Fibroblast of lung (primary cell): ENCODE measurements at regions not wholly inside any gene's neighbourhood (a gene's known extent, or its start where the extent isn't known, plus 50 kb on each side); places are given as distances from the start of the nearest gene placed in this dataset.

Experiments
- DNase-seq, 2 donors: peaks; one replicate each; pipeline versions ENCODE4 v3.0.0 to v3.0.0-alpha.2; 2010; ENCODE audit warnings: low read depth in 2 of 2
- H2AFZ ChIP-seq: 2 replicates; pipeline ENCODE4 v1.5.1; 2012; ENCODE audit warnings: low read length, control low read depth, inconsistent platforms
- H3K27ac ChIP-seq: 2 replicates; pipeline ENCODE4 v1.5.1; 2011; ENCODE audit warnings: low read length, control low read depth; ENCODE audit not compliant: insufficient read depth
- H3K27me3 ChIP-seq: 2 replicates; pipeline ENCODE4 v1.5.1; 2011; ENCODE audit warnings: mild to moderate bottlenecking, low read length; ENCODE audit not compliant: control insufficient read depth, insufficient read depth
- H3K36me3 ChIP-seq: 2 replicates; pipeline ENCODE4 v1.5.1; 2011; ENCODE audit warnings: low read length; ENCODE audit not compliant: control insufficient read depth, insufficient read depth
- H3K4me1 ChIP-seq: 2 replicates; pipeline ENCODE4 v1.5.1; 2011; ENCODE audit warnings: low read length; ENCODE audit not compliant: control insufficient read depth, insufficient read depth; ENCODE audit errors: extremely low read depth
- H3K4me2 ChIP-seq: 2 replicates; pipeline ENCODE4 v1.5.1; 2011; ENCODE audit warnings: low read length, control low read depth; ENCODE audit not compliant: insufficient read depth; ENCODE audit errors: extremely low read depth
- H3K4me3 ChIP-seq, 4 experiments: fragments of 200-600 bp in 1 of 4; sonication (generic) in 1 of 4; replicated peaks in 1 of 4; 2 replicates each; pipeline ENCODE4 v1.5.1; 2011 to 2016; ENCODE audit warnings: low read length in 4 of 4, low read depth in 3 of 4, mild to moderate bottlenecking in 3 of 4, control low read depth in 2 of 4, inconsistent platforms in 1 of 4, mixed read lengths in 1 of 4; ENCODE audit not compliant: insufficient read depth in 1 of 4; ENCODE audit errors: control extremely low read depth in 1 of 4
- H3K79me2 ChIP-seq: 2 replicates; pipeline ENCODE4 v1.5.1; 2012; ENCODE audit warnings: mild to moderate bottlenecking, low read length, inconsistent platforms; ENCODE audit not compliant: control insufficient read depth, insufficient read depth
- H3K9ac ChIP-seq: 2 replicates; pipeline ENCODE4 v1.5.1; 2011; ENCODE audit warnings: mild to moderate bottlenecking, low read length, control low read depth; ENCODE audit not compliant: insufficient read depth
- H3K9me3 ChIP-seq: 2 replicates; pipeline ENCODE4 v1.5.1; 2012; ENCODE audit warnings: low read depth, low read length; ENCODE audit not compliant: control insufficient read depth, insufficient read depth
- H4K20me1 ChIP-seq: 2 replicates; pipeline ENCODE4 v1.5.1; 2011; ENCODE audit warnings: low read length; ENCODE audit not compliant: control insufficient read depth, insufficient read depth; ENCODE audit errors: extremely low read depth
- EZH2 ChIP-seq: IDR thresholded peaks from 2 replicates; pipeline ENCODE4 v1.5.1; 2012; ENCODE audit warnings: low read length, control low read depth, mild to moderate bottlenecking; ENCODE audit errors: missing control alignments
- TF ChIP-seq, protein P1 (sequence below), 2 donors: IDR thresholded peaks in 1 of 2; conservative IDR thresholded peaks in 1 of 2; 1 replicate in 1 of 2; 2 replicates in 1 of 2; pipeline ENCODE4 v1.5.1; 2011 to 2012; ENCODE audit warnings: low read length in 2 of 2, control low read depth in 1 of 2, inconsistent platforms in 1 of 2, low read depth in 1 of 2, mild to moderate bottlenecking in 1 of 2

DNA sequence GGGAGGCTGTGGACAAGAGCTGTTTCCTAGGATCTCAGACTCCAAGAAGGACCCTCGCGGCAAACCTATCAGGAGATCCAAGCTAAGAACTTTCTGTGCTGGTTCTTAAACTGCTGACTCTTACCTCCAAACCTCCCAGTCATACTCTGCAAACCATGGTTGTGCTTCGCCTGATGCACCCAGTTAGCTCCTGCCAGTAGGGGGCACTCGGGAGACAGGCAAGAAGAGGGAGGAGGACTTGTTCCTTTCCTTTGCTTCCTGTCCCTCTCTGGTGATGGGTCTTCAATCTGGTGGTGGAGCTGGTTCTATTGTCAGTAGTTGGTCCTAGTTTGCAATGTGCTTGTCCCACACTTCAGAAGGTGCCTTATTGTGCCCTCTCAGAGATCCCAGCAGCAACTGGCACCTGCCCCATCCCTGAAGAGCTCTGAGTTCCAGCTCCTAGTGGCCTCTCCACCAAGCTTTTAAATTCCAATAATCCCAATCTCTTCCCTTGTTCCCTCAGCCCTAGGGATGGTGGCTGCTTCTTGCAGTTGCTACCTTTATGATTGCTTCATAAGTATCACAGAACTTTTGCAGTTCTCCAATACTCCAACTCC, 113.5 kb upstream of the RPL38 start:
- Histone ChIP-seq H3K9ac (no peak overlapping the region), H3K27me3 (no peaks in the 10 kb centered on the region), H3K4me3 (no peak overlapping the region), H2AFZ (no peak overlapping the region), H3K4me2 (no peak overlapping the region), H3K27ac (no peak overlapping the region), H4K20me1 (no peaks in the 10 kb centered on the region), H3K36me3 (no peaks in the 10 kb centered on the region), H3K9me3 (no peaks in the 10 kb centered on the region), H3K79me2 (no peaks in the 10 kb centered on the region), H3K4me1 (no peaks in the 10 kb centered on the region)
- peak; percentile 20 to 36 for DNase-seq
- TF ChIP-seq, protein P1, sequence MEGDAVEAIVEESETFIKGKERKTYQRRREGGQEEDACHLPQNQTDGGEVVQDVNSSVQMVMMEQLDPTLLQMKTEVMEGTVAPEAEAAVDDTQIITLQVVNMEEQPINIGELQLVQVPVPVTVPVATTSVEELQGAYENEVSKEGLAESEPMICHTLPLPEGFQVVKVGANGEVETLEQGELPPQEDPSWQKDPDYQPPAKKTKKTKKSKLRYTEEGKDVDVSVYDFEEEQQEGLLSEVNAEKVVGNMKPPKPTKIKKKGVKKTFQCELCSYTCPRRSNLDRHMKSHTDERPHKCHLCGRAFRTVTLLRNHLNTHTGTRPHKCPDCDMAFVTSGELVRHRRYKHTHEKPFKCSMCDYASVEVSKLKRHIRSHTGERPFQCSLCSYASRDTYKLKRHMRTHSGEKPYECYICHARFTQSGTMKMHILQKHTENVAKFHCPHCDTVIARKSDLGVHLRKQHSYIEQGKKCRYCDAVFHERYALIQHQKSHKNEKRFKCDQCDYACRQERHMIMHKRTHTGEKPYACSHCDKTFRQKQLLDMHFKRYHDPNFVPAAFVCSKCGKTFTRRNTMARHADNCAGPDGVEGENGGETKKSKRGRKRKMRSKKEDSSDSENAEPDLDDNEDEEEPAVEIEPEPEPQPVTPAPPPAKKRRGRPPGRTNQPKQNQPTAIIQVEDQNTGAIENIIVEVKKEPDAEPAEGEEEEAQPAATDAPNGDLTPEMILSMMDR (conservative IDR thresholded peaks at IDR 0.05 in 1 of 2, IDR thresholded peaks at IDR 0.05 in 1 of 2; ENCODE audit: low read depth in 1 of 2, low read length in 2 of 2): peak in 1 of 2 donors; percentile 64
- TF ChIP-seq EZH2: no peak

DNA sequence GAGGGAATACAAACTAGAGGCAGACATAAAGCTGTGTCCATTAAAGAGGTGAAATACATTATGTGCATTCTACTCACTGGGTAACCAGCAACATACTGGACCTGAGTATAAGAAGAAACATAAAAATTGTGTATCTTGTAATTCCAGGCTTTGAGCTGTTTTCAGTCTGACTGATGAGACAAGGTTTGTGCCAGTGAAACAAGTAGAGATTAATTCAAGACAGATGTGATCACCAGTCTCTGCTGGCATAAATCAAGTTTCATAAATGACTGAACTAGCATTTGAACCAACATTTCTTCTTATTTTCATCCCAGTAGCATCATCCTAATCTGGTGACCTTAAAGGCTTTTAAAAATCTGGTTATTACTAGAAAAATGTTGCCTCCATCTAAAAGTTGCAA, 108.8 kb upstream of the RPL38 start:
- Histone ChIP-seq H3K4me1 (no peaks in the 10 kb centered on the region), H3K9me3 (no peaks in the 10 kb centered on the region), H3K4me3 (no peak overlapping the region), H3K27me3 (no peaks in the 10 kb centered on the region), H2AFZ (no peak overlapping the region), H3K4me2 (no peak overlapping the region), H4K20me1 (no peaks in the 10 kb centered on the region), H3K27ac (no peak overlapping the region), H3K9ac (no peak overlapping the region), H3K36me3 (no peaks in the 10 kb centered on the region), H3K79me2 (no peaks in the 10 kb centered on the region)
- TF ChIP-seq, protein P1 (conservative IDR thresholded peaks at IDR 0.05 in 1 of 2, IDR thresholded peaks at IDR 0.05 in 1 of 2; ENCODE audit: low read depth in 1 of 2, low read length in 2 of 2): no peak
- TF ChIP-seq EZH2: no peak
- no peak for DNase-seq

DNA sequence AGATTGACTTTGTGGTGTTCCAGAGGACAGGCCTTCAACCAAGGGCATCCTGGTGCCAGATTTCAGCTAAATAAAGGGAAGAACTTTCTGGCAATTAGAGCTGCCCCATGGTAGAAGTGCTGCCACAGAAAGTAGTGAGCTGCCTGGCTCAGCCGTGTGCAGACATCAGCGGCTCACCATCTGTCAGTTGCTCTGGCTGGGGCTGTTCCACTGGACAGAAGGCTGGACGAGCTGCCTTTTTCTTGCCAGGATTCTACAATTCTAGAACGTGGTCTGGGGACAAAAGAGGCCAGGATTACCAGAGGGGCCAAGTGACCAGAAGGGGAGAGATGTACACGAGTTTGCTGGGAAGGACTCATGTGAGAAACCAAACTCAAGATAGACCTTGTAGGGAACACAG, 107.0 kb upstream of the RPL38 start:
- DNase-seq: no peak
- no peak for TF ChIP-seq EZH2
- TF ChIP-seq, protein P1 (conservative IDR thresholded peaks at IDR 0.05 in 1 of 2, IDR thresholded peaks at IDR 0.05 in 1 of 2; ENCODE audit: low read depth in 1 of 2, low read length in 2 of 2): no peak
- Histone ChIP-seq H3K36me3 (no peaks in the 10 kb centered on the region), H3K4me3 (no peak overlapping the region), H4K20me1 (no peaks in the 10 kb centered on the region), H3K9ac (no peak overlapping the region), H3K27ac (no peak overlapping the region), H3K9me3 (no peaks in the 10 kb centered on the region), H3K79me2 (no peaks in the 10 kb centered on the region), H2AFZ (no peak overlapping the region), H3K4me2 (no peak overlapping the region), H3K4me1 (no peaks in the 10 kb centered on the region), H3K27me3 (no peaks in the 10 kb centered on the region)
